NCI-H460 (cell line): ENCODE measurements at regions not wholly inside any gene's neighbourhood (a gene's known extent, or its start where the extent isn't known, plus 50 kb on each side); places are given as distances from the start of the nearest gene placed in this dataset.
"Not testable (repeated sequence)": the region's sequence is repeated elsewhere in the genome, so short reads cannot be mapped to it uniquely, and the experiment has no call there.

Experiments used
- DNase-seq: peaks from one replicate; pipeline ENCODE4 v3.0.0-alpha.2; 2016; ENCODE audit warnings: low read depth; ENCODE audit errors: extremely low read depth

- no peak for DNase-seq
Measured at GRCh38 chr14:95818581-95818980, 58.1 kb upstream of the TUNAR start.

- no peak for DNase-seq
Measured at GRCh38 chr14:95817271-95817670, 59.4 kb upstream of the TUNAR start.

GRCh38 chr14:95816539-95816938 is 60.1 kb upstream of the TUNAR start:
- no peak for DNase-seq

- DNase-seq = no peak
Measured at GRCh38 chr14:95815226-95815690, 61.4 kb upstream of the TUNAR start.

- no peak for DNase-seq
Measured at GRCh38 chr14:95814363-95815225, 62.0 kb upstream of the TUNAR start.

GRCh38 chr14:95811813-95812212 is 64.8 kb upstream of the TUNAR start:
- no peak for DNase-seq

- no peak for DNase-seq
Measured at GRCh38 chr14:95808371-95808770, 68.3 kb upstream of the TUNAR start.

- no peak for DNase-seq
Measured at GRCh38 chr14:95796788-95797187, 79.8 kb upstream of the TUNAR start.

GRCh38 chr14:95787941-95788340 is 74.0 kb upstream of the TCL1A start:
- no peak for DNase-seq

- DNase-seq = no peak
Measured at GRCh38 chr14:95786566-95786965, 72.6 kb upstream of the TCL1A start.

- DNase-seq = peak; percentile 29
Measured at GRCh38 chr14:95784137-95784536, 70.2 kb upstream of the TCL1A start.

- DNase-seq = no peak
Measured at GRCh38 chr14:95776798-95777534, 63.0 kb upstream of the TCL1A start.

GRCh38 chr14:95774265-95775160 is 60.6 kb upstream of the TCL1A start:
- peak; percentile 42 for DNase-seq

- DNase-seq = no peak
Measured at GRCh38 chr14:95770777-95771176, 56.9 kb upstream of the TCL1A start.

GRCh38 chr14:95769976-95770375 is 56.1 kb upstream of the TCL1A start:
- DNase-seq = no peak

GRCh38 chr14:95769431-95769830 is 55.5 kb upstream of the TCL1A start:
- not testable (repeated sequence) for DNase-seq

- DNase-seq = no peak
Measured at GRCh38 chr14:95765051-95765450, 51.1 kb upstream of the TCL1A start.

GRCh38 chr14:95763875-95764274 is 50.0 kb upstream of the TCL1A start:
- no peak for DNase-seq
